Adipocyte (in vitro differentiated cells): ENCODE measurements at regions not wholly inside any gene's neighbourhood (a gene's known extent, or its start where the extent isn't known, plus 50 kb on each side); places are given as distances from the start of the nearest gene placed in this dataset.

Source experiments
- DNase-seq: peaks from one replicate; pipeline ENCODE4 v3.0.0-alpha.2; 2015; ENCODE audit warnings: low read depth
- H3K27me3 ChIP-seq: replicated peaks from 2 replicates; pipeline ENCODE4 v1.7.0; 2013; ENCODE audit warnings: mild to moderate bottlenecking, low read length, moderate library complexity; ENCODE audit not compliant: control insufficient read depth, insufficient read depth
- H3K36me3 ChIP-seq: 2 replicates; pipeline ENCODE4 v1.7.0; 2013; ENCODE audit warnings: low read length, mild to moderate bottlenecking, moderate library complexity; ENCODE audit not compliant: control insufficient read depth, insufficient read depth, severe bottlenecking
- H3K4me1 ChIP-seq: 2 replicates; pipeline ENCODE4 v1.7.0; 2013; ENCODE audit warnings: mild to moderate bottlenecking, low read length, moderate library complexity; ENCODE audit not compliant: control insufficient read depth, insufficient read depth
- H3K4me3 ChIP-seq: 2 replicates; pipeline ENCODE4 v1.7.0; 2013; ENCODE audit warnings: mild to moderate bottlenecking, low read length, moderate library complexity
- H3K9ac ChIP-seq: 2 replicates; pipeline ENCODE4 v1.7.0; 2013; ENCODE audit warnings: mild to moderate bottlenecking, low read length, moderate library complexity
- H3K9me3 ChIP-seq: 2 replicates; pipeline ENCODE4 v1.7.0; 2013; ENCODE audit warnings: mild to moderate bottlenecking, low read length, moderate library complexity; ENCODE audit not compliant: control insufficient read depth

DNA sequence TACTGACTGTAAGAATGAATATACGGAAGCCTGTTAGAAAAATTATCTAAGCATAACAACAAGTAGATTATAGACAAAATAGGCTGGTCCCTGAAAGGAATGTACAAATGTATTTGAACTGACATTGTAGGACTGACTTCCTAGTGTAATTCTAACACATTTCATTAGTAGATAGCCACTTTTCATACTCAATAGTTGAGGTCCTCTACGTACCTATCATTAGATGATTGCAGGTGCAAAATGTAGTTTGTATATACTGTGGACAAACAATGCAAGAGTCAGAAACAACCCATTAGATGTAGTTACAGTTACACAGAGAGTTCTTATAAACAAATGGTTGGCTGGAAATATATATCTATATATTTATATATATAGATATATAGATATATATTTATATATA is 402.3 kb upstream of the SLITRK6 start:
- no peaks in the 10 kb centered on the region for H3K4me1 ChIP-seq
- no peaks in the 10 kb centered on the region for H3K36me3 ChIP-seq
- H3K4me3 ChIP-seq, result no peak overlapping the region
- DNase-seq, result no peak
- H3K27me3 ChIP-seq, result no peaks in the 10 kb centered on the region
- H3K9ac ChIP-seq, result no peak overlapping the region
- no peaks in the 10 kb centered on the region for H3K9me3 ChIP-seq

DNA sequence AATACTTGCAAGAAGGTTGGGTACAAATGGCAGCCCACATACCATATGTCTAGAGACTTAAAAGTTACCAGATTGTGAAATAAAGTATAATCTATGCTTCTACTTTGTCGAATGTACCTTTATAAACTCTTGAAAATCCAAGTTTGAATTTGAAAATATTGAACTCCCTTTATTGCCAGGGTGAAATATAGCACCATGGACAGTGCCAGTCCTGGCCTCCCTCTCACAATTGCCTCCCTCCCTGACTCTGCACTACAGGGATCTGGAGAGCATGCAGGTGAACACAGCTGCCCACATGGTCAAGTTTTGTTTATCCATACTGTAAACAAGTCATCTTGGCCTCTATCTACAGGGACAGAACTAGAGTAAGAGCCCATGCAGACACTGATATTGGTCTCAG is 394.1 kb upstream of the SLITRK6 start:
- H3K9ac ChIP-seq, result no peak overlapping the region
- no peak overlapping the region for H3K4me3 ChIP-seq
- H3K4me1 ChIP-seq, result no peaks in the 10 kb centered on the region
- no peaks in the 10 kb centered on the region for H3K27me3 ChIP-seq
- no peaks in the 10 kb centered on the region for H3K36me3 ChIP-seq
- no peaks in the 10 kb centered on the region for H3K9me3 ChIP-seq
- DNase-seq, result no peak

DNA sequence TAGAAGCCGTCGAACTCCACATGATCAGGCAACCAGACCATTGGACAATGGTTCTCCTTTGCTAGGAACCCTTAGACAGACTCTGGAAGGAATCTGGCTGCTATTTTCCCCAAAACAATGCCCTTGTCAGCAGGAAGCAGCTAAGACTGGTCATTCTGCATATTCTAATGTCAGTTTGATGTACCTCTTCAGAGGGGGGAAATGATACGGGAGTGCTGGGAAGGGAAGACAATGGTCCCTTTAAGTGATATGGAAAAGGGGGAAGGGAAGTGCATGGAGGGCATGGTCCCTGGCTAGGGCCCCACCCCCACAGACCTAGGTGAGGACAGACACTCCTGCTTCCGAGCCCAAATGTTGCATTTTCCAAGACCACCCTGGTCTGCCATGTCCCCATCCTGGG is 389.0 kb upstream of the SLITRK6 start:
- Histone ChIP-seq H3K4me3 (no peak overlapping the region), H3K4me1 (no peaks in the 10 kb centered on the region), H3K27me3 (no peaks in the 10 kb centered on the region), H3K9ac (no peak overlapping the region), H3K36me3 (no peaks in the 10 kb centered on the region), H3K9me3 (no peaks in the 10 kb centered on the region)
- no peak for DNase-seq

DNA sequence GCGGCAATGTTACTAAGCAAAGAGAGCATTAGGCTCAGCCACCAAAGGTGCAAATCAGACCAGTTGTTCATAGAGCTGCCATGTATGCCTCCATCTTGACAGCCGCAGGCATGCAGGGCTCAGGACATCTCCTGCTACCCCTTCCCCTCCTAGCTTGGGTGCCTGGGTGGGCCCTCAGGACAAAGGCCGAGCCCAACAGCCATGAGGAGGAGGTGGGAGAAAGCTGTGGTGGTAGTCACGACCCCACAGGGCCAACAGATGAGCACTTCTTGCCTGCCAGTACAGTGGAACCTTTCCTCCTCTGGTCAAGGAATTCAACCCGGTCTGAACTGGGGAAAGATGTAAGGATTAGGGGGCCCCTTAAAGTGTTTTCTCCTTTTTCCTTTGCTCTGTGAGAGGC is 386.4 kb upstream of the SLITRK6 start:
- Histone ChIP-seq H3K4me1 (no peaks in the 10 kb centered on the region), H3K9me3 (peaks cover 3% of the 10 kb centered on the region), H3K36me3 (no peaks in the 10 kb centered on the region), H3K4me3 (no peak overlapping the region), H3K27me3 (no peaks in the 10 kb centered on the region), H3K9ac (no peak overlapping the region)
- no peak for DNase-seq

DNA sequence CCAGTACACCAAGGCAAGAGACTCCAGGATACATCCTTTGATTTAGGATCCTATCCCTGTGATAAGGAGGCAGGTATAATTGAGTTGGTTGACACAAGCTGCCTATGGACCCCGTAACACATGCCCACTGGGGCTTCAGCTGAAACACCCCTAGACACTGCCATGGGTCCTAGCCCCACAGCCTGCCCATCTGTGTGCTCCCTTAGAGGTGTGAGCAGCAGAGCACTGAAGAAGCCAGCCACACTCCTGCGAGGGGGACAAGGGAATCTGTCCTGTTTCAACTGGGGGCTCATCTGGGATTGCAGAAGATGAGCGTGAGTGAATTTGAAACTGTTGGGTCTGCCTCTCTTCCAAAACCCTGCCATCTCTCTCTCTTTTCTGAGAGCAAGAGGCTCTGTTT is 385.9 kb upstream of the SLITRK6 start:
- H3K9me3 ChIP-seq, result peaks cover 3% of the 10 kb centered on the region
- no peak overlapping the region for H3K4me3 ChIP-seq
- no peak for DNase-seq
- no peaks in the 10 kb centered on the region for H3K27me3 ChIP-seq
- H3K9ac ChIP-seq, result no peak overlapping the region
- H3K36me3 ChIP-seq, result no peaks in the 10 kb centered on the region
- no peaks in the 10 kb centered on the region for H3K4me1 ChIP-seq

DNA sequence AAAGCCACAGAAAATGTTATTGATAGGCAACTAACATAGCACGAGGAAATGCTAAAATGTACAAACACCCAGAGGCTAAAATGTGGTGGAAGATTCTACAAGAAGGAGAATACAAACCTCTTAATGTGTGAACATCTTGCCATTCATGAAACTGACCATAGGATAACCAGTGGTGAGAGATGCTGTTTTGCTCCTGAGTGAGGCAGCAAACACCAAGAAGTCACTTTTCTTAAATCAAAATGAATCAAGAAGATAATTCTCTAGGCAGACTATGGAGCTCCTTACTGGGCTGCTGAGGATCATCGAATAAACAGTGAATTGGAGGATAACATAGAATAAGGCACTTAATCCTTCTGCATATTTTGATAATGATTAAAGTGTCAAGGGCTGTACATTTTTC is 375.4 kb upstream of the SLITRK6 start:
- Histone ChIP-seq H3K9ac (no peak overlapping the region), H3K36me3 (no peaks in the 10 kb centered on the region), H3K27me3 (no peaks in the 10 kb centered on the region), H3K4me1 (no peaks in the 10 kb centered on the region), H3K9me3 (no peaks in the 10 kb centered on the region), H3K4me3 (no peak overlapping the region)
- DNase-seq, result no peak

DNA sequence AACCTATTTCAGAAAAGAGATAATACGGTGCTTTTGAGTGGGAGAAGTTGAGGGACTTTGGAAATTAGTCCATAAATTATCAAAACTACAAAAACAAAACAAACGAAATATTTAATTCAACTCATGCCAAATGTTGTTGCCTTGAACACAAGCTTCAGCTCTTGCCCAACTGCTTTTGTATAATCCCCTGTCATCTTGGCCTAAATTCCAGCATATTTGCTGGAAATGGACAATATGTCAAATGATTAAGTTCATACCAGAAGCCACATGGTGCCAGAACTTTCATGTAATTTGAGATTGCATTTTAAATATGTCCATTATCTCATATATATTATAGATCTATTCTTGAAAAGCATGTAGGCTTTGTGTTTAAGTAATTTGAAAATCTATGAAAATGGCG is 373.7 kb upstream of the SLITRK6 start:
- Histone ChIP-seq H3K27me3 (no peaks in the 10 kb centered on the region), H3K4me1 (no peaks in the 10 kb centered on the region), H3K4me3 (no peak overlapping the region), H3K9me3 (no peaks in the 10 kb centered on the region), H3K9ac (no peak overlapping the region), H3K36me3 (no peaks in the 10 kb centered on the region)
- no peak for DNase-seq

DNA sequence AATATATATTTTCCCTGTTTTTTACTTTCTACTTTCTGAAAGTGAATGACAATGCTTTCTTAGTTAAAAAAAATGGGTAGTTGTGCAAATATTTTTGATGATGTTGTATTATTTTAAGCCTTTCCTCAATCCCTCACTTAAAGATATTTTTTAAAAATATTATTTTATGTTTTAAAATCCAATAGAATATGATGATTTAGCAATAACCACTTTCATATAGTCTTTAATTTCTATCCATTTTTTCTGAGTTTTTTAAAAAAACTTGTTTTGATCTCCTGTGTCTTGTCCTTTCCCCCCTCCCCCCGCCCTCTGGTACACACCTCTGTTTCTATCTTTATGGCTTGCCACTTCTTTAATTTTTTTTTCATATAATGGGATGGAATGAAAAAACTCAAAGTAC is 362.0 kb upstream of the SLITRK6 start:
- H3K27me3 ChIP-seq, result no peaks in the 10 kb centered on the region
- no peak for DNase-seq
- no peaks in the 10 kb centered on the region for H3K36me3 ChIP-seq
- H3K9me3 ChIP-seq, result no peaks in the 10 kb centered on the region
- H3K4me1 ChIP-seq, result no peaks in the 10 kb centered on the region
- no peak overlapping the region for H3K4me3 ChIP-seq
- no peak overlapping the region for H3K9ac ChIP-seq

DNA sequence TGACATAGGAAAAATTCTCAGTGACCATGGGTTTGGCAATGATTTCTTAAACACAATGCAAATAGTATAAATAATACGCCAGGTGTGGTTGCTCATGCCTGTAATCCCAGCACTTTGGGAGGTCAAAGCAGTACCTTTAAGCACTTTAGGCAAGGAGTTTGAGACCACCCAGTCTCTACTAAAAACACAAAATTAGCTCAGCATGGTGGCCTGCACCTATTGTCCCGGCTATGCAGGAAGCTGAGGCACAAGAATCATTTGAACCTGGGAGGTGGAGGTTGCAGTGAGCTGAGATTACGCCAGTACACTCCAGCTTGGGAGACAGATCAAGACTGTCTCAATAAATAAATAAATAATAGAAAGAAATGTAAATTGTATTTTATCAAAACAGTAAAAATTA is 356.5 kb upstream of the SLITRK6 start:
- Histone ChIP-seq H3K36me3 (no peaks in the 10 kb centered on the region), H3K9ac (no peak overlapping the region), H3K4me1 (no peaks in the 10 kb centered on the region), H3K27me3 (no peaks in the 10 kb centered on the region), H3K9me3 (no peaks in the 10 kb centered on the region), H3K4me3 (no peak overlapping the region)
- no peak for DNase-seq

DNA sequence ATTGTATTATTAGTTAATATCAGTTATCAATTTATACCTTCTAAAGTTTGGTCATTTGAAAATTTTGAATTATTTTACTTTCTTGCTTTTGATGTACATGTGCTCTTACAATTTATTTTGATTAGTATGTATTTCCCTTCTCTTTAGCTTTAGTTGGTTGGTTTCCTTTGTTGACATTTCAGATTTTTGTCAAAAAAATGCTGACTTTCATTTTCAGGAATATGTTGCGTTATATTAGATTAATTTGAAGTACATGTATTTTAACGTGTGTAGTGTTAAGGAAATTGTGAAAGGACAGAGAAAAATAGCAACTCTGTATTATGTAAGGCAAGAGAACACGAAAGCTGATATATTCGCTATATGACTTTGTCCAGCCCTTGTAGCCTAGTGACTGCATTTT is 342.9 kb upstream of the SLITRK6 start:
- Histone ChIP-seq H3K27me3 (no peaks in the 10 kb centered on the region), H3K9ac (no peak overlapping the region), H3K4me1 (no peaks in the 10 kb centered on the region), H3K9me3 (no peaks in the 10 kb centered on the region), H3K4me3 (no peak overlapping the region), H3K36me3 (no peaks in the 10 kb centered on the region)
- no peak for DNase-seq

DNA sequence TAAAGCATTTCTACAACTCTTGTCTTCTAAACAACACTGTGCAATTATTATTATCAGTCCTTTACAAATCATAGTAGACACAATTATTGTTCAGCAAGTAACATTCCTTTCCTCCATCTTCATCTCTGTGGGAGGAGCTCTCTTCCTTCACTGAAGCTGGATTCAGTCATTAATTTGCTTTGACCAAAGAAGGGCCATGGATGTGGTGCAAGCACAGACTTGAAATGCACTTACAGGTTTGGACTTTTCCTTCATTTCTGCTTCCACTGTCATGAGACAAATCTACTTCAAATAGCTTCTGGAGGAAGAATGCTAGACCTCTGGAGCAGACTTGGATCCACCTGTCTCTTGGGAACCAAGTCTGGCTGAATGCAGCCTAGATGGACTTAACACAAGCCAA is 336.6 kb upstream of the SLITRK6 start:
- no peaks in the 10 kb centered on the region for H3K4me1 ChIP-seq
- H3K36me3 ChIP-seq, result no peaks in the 10 kb centered on the region
- H3K9ac ChIP-seq, result no peak overlapping the region
- peaks cover 5% of the 10 kb centered on the region for H3K9me3 ChIP-seq
- H3K27me3 ChIP-seq, result no peaks in the 10 kb centered on the region
- no peak for DNase-seq
- H3K4me3 ChIP-seq, result no peak overlapping the region

DNA sequence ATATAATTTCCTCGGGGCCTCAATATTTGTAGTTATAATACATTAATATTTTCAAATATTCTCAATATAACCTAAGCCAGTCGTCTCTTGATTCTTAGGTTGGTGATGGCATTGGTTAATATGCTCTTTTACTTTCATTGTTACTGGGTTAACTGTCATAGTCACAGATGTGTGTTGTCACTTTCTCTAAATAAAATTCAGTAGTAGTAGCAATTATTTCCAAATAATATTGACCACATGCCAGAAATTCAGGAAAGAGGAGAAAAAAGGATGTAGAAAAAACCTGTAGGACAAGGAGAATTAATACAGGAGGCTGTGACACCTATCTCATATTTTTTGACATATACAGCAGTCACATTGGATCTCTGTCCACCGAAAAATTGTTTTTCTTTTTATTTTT is 322.7 kb upstream of the SLITRK6 start:
- no peaks in the 10 kb centered on the region for H3K36me3 ChIP-seq
- H3K9ac ChIP-seq, result no peak overlapping the region
- no peaks in the 10 kb centered on the region for H3K27me3 ChIP-seq
- no peaks in the 10 kb centered on the region for H3K9me3 ChIP-seq
- no peaks in the 10 kb centered on the region for H3K4me1 ChIP-seq
- DNase-seq, result no peak
- H3K4me3 ChIP-seq, result no peak overlapping the region
